Suprapubic skin (tissue), 4 donors: ENCODE measurements at regions not wholly inside any gene's neighbourhood (a gene's known extent, or its start where the extent isn't known, plus 50 kb on each side); places are given as distances from the start of the nearest gene placed in this dataset.
"Not testable (repeated sequence)": the region's sequence is repeated elsewhere in the genome, so short reads cannot be mapped to it uniquely, and the experiment has no call there.

Source experiments
- DNase-seq, 2 donors: peaks; one replicate each; pipeline ENCODE4 v3.0.0-alpha.2; 2019; ENCODE audit warnings: low spot score in 2 of 2
- H3K27ac ChIP-seq: fragments of 200-600 bp; sonication (generic); one replicate; pipeline ENCODE4 v1.5.1; 2019
- H3K27me3 ChIP-seq: fragments of 200-600 bp; sonication (generic); one replicate; pipeline ENCODE4 v1.5.1; 2019
- H3K36me3 ChIP-seq: fragments of 200-600 bp; sonication (generic); one replicate; pipeline ENCODE4 v1.5.1; 2019
- H3K4me1 ChIP-seq: fragments of 200-600 bp; sonication (generic); one replicate; pipeline ENCODE4 v1.5.1; 2019
- H3K4me3 ChIP-seq: fragments of 200-600 bp; sonication (generic); one replicate; pipeline ENCODE4 v1.5.1; 2019; ENCODE audit warnings: mild to moderate bottlenecking
- H3K9me3 ChIP-seq: fragments of 200-600 bp; sonication (generic); one replicate; pipeline ENCODE4 v1.5.1; 2019
- CTCF ChIP-seq, 2 donors: fragments of 200-600 bp in 1 of 2; fragments of 450-650 bp in 1 of 2; sonication (generic) in 1 of 2; IDR thresholded peaks; one replicate each; pipeline ENCODE4 v1.5.1; 2016 to 2019; ENCODE audit warnings: antibody characterized with exemption in 2 of 2, mild to moderate bottlenecking in 1 of 2, moderate library complexity in 1 of 2
- EP300 ChIP-seq: sonication (generic); formaldehyde crosslinking; IDR thresholded peaks from one replicate; pipeline ENCODE4 v1.6.1; 2017; ENCODE audit warnings: antibody characterized with exemption
- POLR2A ChIP-seq, 2 donors: fragments of 450-650 bp; IDR thresholded peaks; one replicate each; pipeline ENCODE4 v1.6.1; 2017; ENCODE audit warnings: antibody characterized with exemption in 2 of 2, mild to moderate bottlenecking in 2 of 2, moderate library complexity in 2 of 2
- POLR2AphosphoS5 ChIP-seq, 3 donors: sonication (generic); formaldehyde crosslinking; IDR thresholded peaks; one replicate each; pipeline ENCODE4 v1.6.1; 2017; ENCODE audit warnings: antibody characterized with exemption in 3 of 3
- WGBS: methylation state at CpG from one replicate; pipeline ENCODE4 v1.1.5; 2018; 5-methylcytosine and 5-hydroxymethylcytosine counted together

GRCh38 chr4:38298868-38299713 lies 338.9 kb downstream of the PTTG2 start:
- no peak overlapping the region for H3K4me3 ChIP-seq
- H3K27me3 ChIP-seq = no peaks in the 10 kb centered on the region
- no peaks in the 10 kb centered on the region for H3K36me3 ChIP-seq
- TF ChIP-seq EP300 (no peak), POLR2AphosphoS5 (IDR thresholded peaks at IDR 0.05) (no peak), POLR2A (IDR thresholded peaks at IDR 0.05) (no peak), CTCF (IDR thresholded peaks at IDR 0.05) (no peak)
- H3K4me1 ChIP-seq = no peaks in the 10 kb centered on the region
- peaks cover 9% of the 10 kb centered on the region for H3K9me3 ChIP-seq
- DNase-seq = no peak
- H3K27ac ChIP-seq = no peak overlapping the region
- 74% methylated on average over 1 of the region's 1 CpG for WGBS

- no peak overlapping the region for H3K4me3 ChIP-seq
- no peaks in the 10 kb centered on the region for H3K27me3 ChIP-seq
- TF ChIP-seq POLR2A (IDR thresholded peaks at IDR 0.05) (no peak), POLR2AphosphoS5 (IDR thresholded peaks at IDR 0.05) (no peak), EP300 (no peak), CTCF (IDR thresholded peaks at IDR 0.05) (no peak)
- H3K36me3 ChIP-seq = no peaks in the 10 kb centered on the region
- H3K4me1 ChIP-seq = no peaks in the 10 kb centered on the region
- no peak overlapping the region for H3K27ac ChIP-seq
- 100% methylated on average over 2 of the region's 2 CpGs for WGBS
- no peak for DNase-seq
- peaks cover 8% of the 10 kb centered on the region for H3K9me3 ChIP-seq
Observed at GRCh38 chr4:38302910-38303309, 342.7 kb downstream of the PTTG2 start.

GRCh38 chr4:38304460-38304859 lies 344.3 kb downstream of the PTTG2 start:
- 95% methylated on average over 5 of the region's 5 CpGs for WGBS
- not testable (repeated sequence) for H3K4me1 ChIP-seq, H3K36me3 ChIP-seq, H3K9me3 ChIP-seq, H3K27ac ChIP-seq, H3K4me3 ChIP-seq, H3K27me3 ChIP-seq, DNase-seq

GRCh38 chr4:38306482-38307071 lies 346.4 kb downstream of the PTTG2 start:
- Histone ChIP-seq H3K9me3 (no peaks in the 10 kb centered on the region), H3K27ac (no peak overlapping the region), H3K4me1 (no peaks in the 10 kb centered on the region), H3K4me3 (no peak overlapping the region), H3K36me3 (no peaks in the 10 kb centered on the region), H3K27me3 (no peaks in the 10 kb centered on the region)
- TF ChIP-seq EP300 (no peak), POLR2AphosphoS5 (IDR thresholded peaks at IDR 0.05) (no peak), CTCF (IDR thresholded peaks at IDR 0.05) (no peak), POLR2A (IDR thresholded peaks at IDR 0.05) (no peak)
- WGBS = 28% methylated on average over 3 of the region's 3 CpGs
- no peak for DNase-seq

GRCh38 chr4:38308728-38309311 lies 348.6 kb downstream of the PTTG2 start:
- H3K4me3 ChIP-seq = no peak overlapping the region
- no peak overlapping the region for H3K27ac ChIP-seq
- DNase-seq = no peak
- 45% methylated on average over 5 of the region's 5 CpGs for WGBS
- no peak for TF ChIP-seq EP300
- no peak for TF ChIP-seq CTCF (IDR thresholded peaks at IDR 0.05)
- TF ChIP-seq POLR2A (IDR thresholded peaks at IDR 0.05) = no peak
- no peak for TF ChIP-seq POLR2AphosphoS5 (IDR thresholded peaks at IDR 0.05)
- no peaks in the 10 kb centered on the region for H3K27me3 ChIP-seq
- H3K36me3 ChIP-seq = no peaks in the 10 kb centered on the region
- H3K4me1 ChIP-seq = peaks cover 9% of the 10 kb centered on the region
- no peaks in the 10 kb centered on the region for H3K9me3 ChIP-seq
